ENCODE measurements at regions not wholly inside any gene's neighbourhood (a gene's known extent, or its start where the extent isn't known, plus 50 kb on each side); places are given as distances from the start of the nearest gene placed in this dataset.

- TF ChIP-seq CTCF (IDR thresholded peaks at IDR 0.05): no peak
- no peak for TF ChIP-seq RCOR1 (IDR thresholded peaks at IDR 0.05; ENCODE audit: low read length)
- TF ChIP-seq MXI1 (IDR thresholded peaks at IDR 0.05; ENCODE audit: low read depth, low read length): no peak
- TF ChIP-seq MAX (IDR thresholded peaks at IDR 0.05; ENCODE audit: low read depth): no peak
- TF ChIP-seq USF2 (IDR thresholded peaks at IDR 0.05; ENCODE audit: borderline replicate concordance, low read depth, low read length): no peak
- no peak for TF ChIP-seq SIN3A (IDR thresholded peaks at IDR 0.05; ENCODE audit: borderline replicate concordance, low read depth, low read length)
Observed at GRCh38 chr2:142586693-142587580, 290.5 kb upstream of the KYNU start.
